Small intestine (tissue), 7 donors: ENCODE measurements at regions not wholly inside any gene's neighbourhood (a gene's known extent, or its start where the extent isn't known, plus 50 kb on each side); places are given as distances from the start of the nearest gene placed in this dataset.
A peak's percentile ranks its signal among the peaks of the same experiment; 100 is the strongest.

ENCODE experiments used
- DNase-seq, 2 donors: peaks; one replicate each; pipeline versions ENCODE4 v3.0.0 to v3.0.0-alpha.2; 2013
- FAIRE-seq: peaks from 2 replicates; lab custom pipeline; 2012; peaks lifted over from hg19 to GRCh38; lab: Jason Lieb, UNC
- H3K27ac ChIP-seq, 3 donors: one replicate each; pipeline ENCODE4 v1.5.1; 2013; ENCODE audit warnings: low read length in 2 of 3, mild to moderate bottlenecking in 2 of 3, control low read depth in 1 of 3, inconsistent platforms in 1 of 3, low read depth in 1 of 3, moderate library complexity in 1 of 3
- H3K27me3 ChIP-seq, 3 donors: one replicate each; pipeline ENCODE4 v1.6.1; 2013; ENCODE audit warnings: low read length in 3 of 3, inconsistent platforms in 1 of 3; ENCODE audit not compliant: control insufficient read depth in 3 of 3, insufficient read depth in 3 of 3
- H3K36me3 ChIP-seq, 3 donors: one replicate each; pipeline ENCODE4 v1.6.1; 2013; ENCODE audit warnings: low read length in 3 of 3, inconsistent platforms in 1 of 3, low read depth in 1 of 3, mild to moderate bottlenecking in 1 of 3, moderate library complexity in 1 of 3; ENCODE audit not compliant: control insufficient read depth in 3 of 3, insufficient read depth in 2 of 3
- H3K4me1 ChIP-seq, 3 donors: one replicate each; pipeline ENCODE4 v1.6.1; 2013; ENCODE audit warnings: low read length in 2 of 3, inconsistent platforms in 1 of 3, low read depth in 1 of 3, mild to moderate bottlenecking in 1 of 3, moderate library complexity in 1 of 3; ENCODE audit not compliant: control insufficient read depth in 3 of 3, insufficient read depth in 2 of 3
- H3K4me3 ChIP-seq, 3 donors: one replicate each; pipeline ENCODE4 v1.5.1; 2013; ENCODE audit warnings: low read length in 3 of 3, control low read depth in 1 of 3, inconsistent platforms in 1 of 3, low read depth in 1 of 3, mild to moderate bottlenecking in 1 of 3, moderate library complexity in 1 of 3
- H3K9me3 ChIP-seq, 2 donors: one replicate each; pipeline ENCODE4 v1.6.1; 2013; ENCODE audit warnings: low read depth in 1 of 2, low read length in 1 of 2; ENCODE audit not compliant: control insufficient read depth in 2 of 2, insufficient read depth in 1 of 2
- WGBS, 3 donors: extraction: QIAGEN DNeasy Blood & Tissue Kit; methylation state at CpG; one replicate each; pipeline ENCODE4 v1.1.7; 2013; 5-methylcytosine and 5-hydroxymethylcytosine counted together
- donor health status: healthy with polysubstance abuse.
- donor health status: control.
- donor health status: control.
- donor health status: Bipolar disorder and iron deficiency.
- donor health status: healthy.

GRCh38 chr11:134468081-134468668 lies 56.1 kb upstream of the B3GAT1 start:
- 18 to 64% (median 42%) methylated on average over 10 of the region's 10 CpGs for WGBS, 3 donors
- H3K27me3 ChIP-seq, result peaks cover 0 to 9% (median 6%) of the 10 kb centered on the region in 3 donors
- DNase-seq, result peak in 1 of 2 donors; percentile 53

GRCh38 chr11:134466610-134467567 lies 54.8 kb upstream of the B3GAT1 start:
- H3K27me3 ChIP-seq, result peaks cover 0 to 8% (median 6%) of the 10 kb centered on the region in 3 donors
- peak; percentile 66 to 80 for DNase-seq
- H3K36me3 ChIP-seq, result peaks cover 0 to 2% (median 0%) of the 10 kb centered on the region in 3 donors
- no peak for FAIRE-seq
- peak overlapping the region in 2 of 3 donors; percentile 45 to 69 for H3K27ac ChIP-seq
- H3K4me1 ChIP-seq, result peaks cover 0 to 13% (median 0%) of the 10 kb centered on the region in 3 donors
- no peaks in the 10 kb centered on the region for H3K9me3 ChIP-seq
- 12 to 54% (median 24%) methylated on average over 20 of the region's 20 CpGs for WGBS, 3 donors
- peak overlapping the region in 2 of 3 donors; percentile 16 to 40 for H3K4me3 ChIP-seq

More at GRCh38 chr11:134468081-134468668, 56.1 kb upstream of the B3GAT1 start:
- no peak for FAIRE-seq
- H3K4me1 ChIP-seq, result peaks cover 0 to 13% (median 0%) of the 10 kb centered on the region in 3 donors
- H3K27ac ChIP-seq, result peak overlapping the region in 1 of 3 donors; percentile 37
- peak overlapping the region in 1 of 3 donors; percentile 40 for H3K4me3 ChIP-seq
- peaks cover 0 to 2% (median 0%) of the 10 kb centered on the region in 3 donors for H3K36me3 ChIP-seq
- no peaks in the 10 kb centered on the region for H3K9me3 ChIP-seq

- peaks cover 0 to 2% (median 0%) of the 10 kb centered on the region in 3 donors for H3K36me3 ChIP-seq
- no peak overlapping the region for H3K27ac ChIP-seq
- peak overlapping the region in 2 of 3 donors; percentile 13 to 40 for H3K4me3 ChIP-seq
- H3K4me1 ChIP-seq, result peaks cover 0 to 13% (median 0%) of the 10 kb centered on the region in 3 donors
- peaks cover 0 to 10% (median 3%) of the 10 kb centered on the region in 3 donors for H3K27me3 ChIP-seq
- FAIRE-seq (no peak), DNase-seq (peak in 1 of 2 donors; percentile 45)
- 4 to 8% (median 5%) methylated on average over 15 of the region's 15 CpGs for WGBS, 3 donors
- no peaks in the 10 kb centered on the region for H3K9me3 ChIP-seq
These were observed 54.1 kb upstream of the B3GAT1 start for GRCh38 chr11:134466156-134466555.

- peaks cover 0 to 13% (median 0%) of the 10 kb centered on the region in 3 donors for H3K4me1 ChIP-seq
- FAIRE-seq (no peak), DNase-seq (no peak)
- H3K27ac ChIP-seq, result no peak overlapping the region
- WGBS, 3 donors, result 80 to 93% (median 84%) methylated on average over 13 of the region's 13 CpGs
- H3K36me3 ChIP-seq, result peaks cover 0 to under 1% (median 0%) of the 10 kb centered on the region in 3 donors
- H3K27me3 ChIP-seq, result peaks cover 0 to 10% (median 2%) of the 10 kb centered on the region in 3 donors
- H3K4me3 ChIP-seq, result no peak overlapping the region
- H3K9me3 ChIP-seq, result no peaks in the 10 kb centered on the region
These were observed 53.1 kb upstream of the B3GAT1 start for GRCh38 chr11:134464981-134465730.

- Histone ChIP-seq H3K27ac (no peak overlapping the region), H3K4me1 (peaks cover 0 to 13% (median 0%) of the 10 kb centered on the region in 3 donors), H3K4me3 (no peak overlapping the region), H3K9me3 (no peaks in the 10 kb centered on the region), H3K36me3 (no peaks in the 10 kb centered on the region), H3K27me3 (peaks cover 0 to 10% (median 2%) of the 10 kb centered on the region in 3 donors)
- DNase-seq, result no peak
- no peak for FAIRE-seq
- WGBS, 3 donors, result 63 to 82% (median 66%) methylated on average over 6 of the region's 6 CpGs
These were observed 52.2 kb upstream of the B3GAT1 start for GRCh38 chr11:134464196-134464595.

GRCh38 chr11:134463716-134464115 lies 51.7 kb upstream of the B3GAT1 start:
- Histone ChIP-seq H3K36me3 (no peaks in the 10 kb centered on the region), H3K4me1 (peaks cover 0 to 13% (median 0%) of the 10 kb centered on the region in 3 donors), H3K27me3 (peaks cover 0 to 10% (median 2%) of the 10 kb centered on the region in 3 donors), H3K27ac (no peak overlapping the region), H3K4me3 (no peak overlapping the region), H3K9me3 (no peaks in the 10 kb centered on the region)
- FAIRE-seq (no peak), DNase-seq (no peak)
- WGBS, 3 donors, result 77 to 88% (median 81%) methylated on average over 5 of the region's 5 CpGs
